ENCODE measurements at regions not wholly inside any gene's neighbourhood (a gene's known extent, or its start where the extent isn't known, plus 50 kb on each side); places are given as distances from the start of the nearest gene placed in this dataset.

- Histone ChIP-seq H3K36me3 (no peaks in the 10 kb centered on the region), H3K27ac (replicated peaks) (no peak overlapping the region), H3K4me1 (no peaks in the 10 kb centered on the region), H3K4me3 (no peak overlapping the region), H3K27me3 (ENCODE audit: low read depth) (no peaks in the 10 kb centered on the region), H3K9me3 (replicated peaks) (no peaks in the 10 kb centered on the region)
- intact Hi-C loops (cut with micrococcal nuclease): no loop called here
- no peak for DNase-seq
- no peak for TF ChIP-seq CTCF (IDR thresholded peaks at IDR 0.05; ENCODE audit: borderline replicate concordance)
Observed at GRCh38 chr7:8809320-8809719, 375.9 kb downstream of the NXPH1 start.

GRCh38 chr7:8817448-8818036 is 384.1 kb downstream of the NXPH1 start:
- no peak overlapping the region for H3K27ac ChIP-seq (replicated peaks)
- no peaks in the 10 kb centered on the region for H3K4me1 ChIP-seq
- no peaks in the 10 kb centered on the region for H3K27me3 ChIP-seq (ENCODE audit: low read depth)
- peaks cover 16% of the 10 kb centered on the region for H3K9me3 ChIP-seq (replicated peaks)
- intact Hi-C loops (cut with micrococcal nuclease): no loop called here
- H3K4me3 ChIP-seq: no peak overlapping the region
- TF ChIP-seq CTCF (IDR thresholded peaks at IDR 0.05; ENCODE audit: borderline replicate concordance): no peak
- H3K36me3 ChIP-seq: no peaks in the 10 kb centered on the region
- no peak for DNase-seq

DNA sequence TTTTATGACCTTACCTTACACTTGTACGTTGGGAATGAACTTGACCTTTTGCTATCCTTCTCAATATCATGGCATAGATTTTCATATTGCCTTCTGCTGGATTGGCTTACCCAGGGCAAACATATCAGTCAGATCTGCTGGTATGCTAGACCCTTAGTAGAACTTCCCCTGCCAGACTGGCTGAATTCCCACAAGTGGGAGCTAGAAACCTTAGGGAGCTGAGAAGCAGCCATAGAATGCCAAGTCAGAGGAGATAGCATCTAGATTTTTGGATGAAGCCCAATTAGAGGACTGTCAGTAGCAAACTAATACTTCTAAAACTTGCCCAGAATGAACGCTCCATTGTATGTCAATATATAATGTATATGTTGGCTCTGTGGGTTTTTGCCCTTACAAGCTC is 385.0 kb downstream of the NXPH1 start:
- Histone ChIP-seq H3K27me3 (ENCODE audit: low read depth) (no peaks in the 10 kb centered on the region), H3K9me3 (replicated peaks) (peaks cover 16% of the 10 kb centered on the region), H3K4me3 (no peak overlapping the region), H3K4me1 (no peaks in the 10 kb centered on the region), H3K27ac (replicated peaks) (no peak overlapping the region), H3K36me3 (no peaks in the 10 kb centered on the region)
- no peak for TF ChIP-seq CTCF (IDR thresholded peaks at IDR 0.05; ENCODE audit: borderline replicate concordance)
- intact Hi-C loops (cut with micrococcal nuclease): no loop called here
- no peak for DNase-seq

GRCh38 chr7:8822595-8822994 is 389.2 kb downstream of the NXPH1 start:
- H3K4me1 ChIP-seq: no peaks in the 10 kb centered on the region
- intact Hi-C loops (cut with micrococcal nuclease): no loop called here
- DNase-seq: no peak
- no peaks in the 10 kb centered on the region for H3K27me3 ChIP-seq (ENCODE audit: low read depth)
- H3K4me3 ChIP-seq: no peak overlapping the region
- TF ChIP-seq CTCF (IDR thresholded peaks at IDR 0.05; ENCODE audit: borderline replicate concordance): no peak
- H3K27ac ChIP-seq (replicated peaks): no peak overlapping the region
- peaks cover 8% of the 10 kb centered on the region for H3K9me3 ChIP-seq (replicated peaks)
- no peaks in the 10 kb centered on the region for H3K36me3 ChIP-seq

- TF ChIP-seq CTCF (IDR thresholded peaks at IDR 0.05; ENCODE audit: borderline replicate concordance): no peak
Observed at GRCh38 chr7:8823486-8823885, 390.1 kb downstream of the NXPH1 start.

More at GRCh38 chr7:8823486-8823885, 390.1 kb downstream of the NXPH1 start:
- Histone ChIP-seq H3K27me3 (ENCODE audit: low read depth) (no peaks in the 10 kb centered on the region), H3K9me3 (replicated peaks) (peaks cover 8% of the 10 kb centered on the region), H3K36me3 (no peaks in the 10 kb centered on the region), H3K27ac (replicated peaks) (no peak overlapping the region), H3K4me3 (no peak overlapping the region), H3K4me1 (no peaks in the 10 kb centered on the region)
- intact Hi-C loops (cut with micrococcal nuclease): no loop called here
- no peak for DNase-seq

Measured in left ventricle myocardium inferior (tissue), 1 donor.